Stimulated activated CD4-positive, alpha-beta T cell treated with anti-CD3 and anti-CD28 coated beads, Interleukin-1b, Interleukin-23, amount 100 ng/mL, for 48 hours (primary cell): ENCODE measurements at regions not wholly inside any gene's neighbourhood (a gene's known extent, or its start where the extent isn't known, plus 50 kb on each side); places are given as distances from the start of the nearest gene placed in this dataset.

Experiments used
- DNase-seq: peaks from one replicate; pipeline ENCODE4 v3.0.0-alpha.2; 2020

- no peak for DNase-seq
These were observed 95.8 kb upstream of the ABCA1 start for GRCh38 chr9:105023788-105024187.

DNA sequence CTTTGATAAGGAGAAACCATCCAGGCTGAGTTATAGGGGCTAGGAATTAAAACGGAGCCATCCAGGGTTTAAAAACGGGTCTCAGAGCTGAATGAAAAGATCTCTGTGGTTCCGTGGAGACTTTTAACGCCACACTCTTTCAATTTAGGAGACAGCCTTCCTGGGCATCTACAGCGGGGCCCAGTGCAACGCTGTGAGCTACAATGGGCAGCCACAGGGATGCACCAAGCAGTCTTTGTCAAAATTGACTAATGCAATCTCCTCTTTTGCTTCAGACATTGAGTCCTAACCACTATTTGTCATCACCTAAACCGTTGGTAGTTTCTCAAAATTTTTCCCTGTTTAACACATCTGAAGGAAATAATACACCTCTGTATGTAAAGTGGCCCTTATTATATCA lies 96.6 kb upstream of the ABCA1 start:
- no peak for DNase-seq

DNA sequence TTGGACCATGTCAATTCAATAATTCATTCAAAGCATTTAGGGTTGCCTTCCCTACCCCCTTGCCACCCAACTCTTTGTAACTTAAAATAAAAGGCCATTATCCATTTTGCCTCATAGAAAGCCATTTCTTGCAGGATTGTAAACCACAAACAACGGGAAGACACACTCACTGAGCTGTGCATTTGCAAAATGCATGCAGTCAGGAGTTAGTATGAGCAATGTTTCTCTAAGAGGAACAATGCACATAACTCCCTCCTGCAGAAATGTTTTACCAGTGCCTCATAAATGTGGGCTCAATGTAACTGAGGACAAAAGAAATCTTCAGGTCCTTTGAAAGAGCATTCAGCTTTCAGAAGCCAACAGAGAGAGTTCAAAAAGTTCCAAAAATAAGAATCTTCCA lies 98.5 kb upstream of the ABCA1 start:
- DNase-seq = no peak

- no peak for DNase-seq
These were observed 99.1 kb upstream of the ABCA1 start for GRCh38 chr9:105027084-105027483.

GRCh38 chr9:105030285-105030684 lies 102.3 kb upstream of the ABCA1 start:
- no peak for DNase-seq

- no peak for DNase-seq
These were observed 109.2 kb upstream of the ABCA1 start for GRCh38 chr9:105037139-105037538.

DNA sequence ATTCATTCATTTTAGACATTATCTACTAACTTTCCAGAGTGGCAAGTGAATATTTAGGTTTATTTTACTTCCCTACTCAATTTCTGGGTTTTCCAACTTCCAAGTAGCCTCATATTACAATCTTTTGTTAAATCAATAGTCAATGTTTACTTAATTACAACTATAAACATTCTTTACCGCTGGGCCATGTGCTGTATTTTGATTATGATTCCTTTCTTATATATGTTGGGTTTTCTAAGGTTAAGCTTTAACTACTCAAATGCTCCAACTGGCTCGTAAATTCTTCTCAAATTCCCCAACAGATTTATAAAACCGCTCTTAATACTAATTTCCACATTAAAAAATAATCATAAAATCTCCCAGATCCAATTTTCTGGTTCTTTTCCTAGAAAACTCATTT lies 110.1 kb upstream of the ABCA1 start:
- DNase-seq = no peak

DNA sequence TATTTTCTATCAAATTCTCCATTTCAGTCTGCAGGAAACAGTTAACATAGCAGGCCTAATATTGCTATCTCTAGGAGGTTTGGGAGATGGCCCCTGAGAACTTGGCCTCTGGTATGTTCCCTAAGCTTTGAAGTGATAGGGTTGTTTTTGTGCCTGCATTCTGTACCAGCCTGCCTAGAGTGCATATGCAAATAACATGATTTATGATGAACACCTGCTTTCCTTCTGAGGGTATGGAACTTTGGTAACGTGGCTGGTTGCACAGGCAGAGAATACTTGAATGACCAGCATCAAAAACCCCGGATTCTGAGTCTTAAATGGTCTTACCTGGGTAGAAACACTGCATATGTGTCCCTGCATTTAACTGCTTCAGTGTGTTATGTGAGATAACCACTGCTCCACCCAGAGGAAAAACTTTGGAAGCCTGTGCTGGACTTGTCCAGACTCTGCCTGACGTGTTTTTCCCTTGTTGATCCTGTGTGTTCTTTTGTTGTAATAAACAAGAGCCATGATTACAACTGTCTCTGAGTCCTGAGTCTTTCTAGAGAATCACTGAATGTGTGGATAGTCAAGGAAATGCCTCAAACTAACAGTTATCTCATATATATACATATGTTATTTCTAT lies 111.3 kb upstream of the ABCA1 start:
- DNase-seq = no peak

GRCh38 chr9:105043370-105043936 lies 115.5 kb upstream of the ABCA1 start:
- DNase-seq = no peak

DNA sequence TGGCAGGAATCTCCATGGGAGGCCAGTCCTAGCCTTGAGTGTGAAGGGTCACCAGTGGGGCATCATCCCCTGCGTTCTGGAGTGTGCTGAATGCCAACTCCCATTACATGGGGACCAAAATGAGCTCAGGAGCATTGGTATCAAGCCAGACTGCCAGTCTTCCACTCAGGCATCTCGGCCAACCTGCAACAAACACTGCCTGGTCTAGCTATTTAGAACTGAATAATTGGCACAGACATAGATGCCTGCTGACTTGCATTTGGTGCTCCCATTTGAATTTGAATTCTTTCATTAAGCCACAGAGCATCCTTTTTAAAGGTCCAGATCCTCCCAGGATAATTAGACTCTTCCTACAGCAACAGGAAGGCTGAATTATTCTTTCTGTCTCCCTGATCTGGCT lies 116.6 kb upstream of the ABCA1 start:
- DNase-seq = no peak

GRCh38 chr9:105046907-105047741 lies 119.2 kb upstream of the ABCA1 start:
- no peak for DNase-seq

- DNase-seq = no peak
These were observed 119.7 kb upstream of the ABCA1 start for GRCh38 chr9:105047742-105048041.

DNA sequence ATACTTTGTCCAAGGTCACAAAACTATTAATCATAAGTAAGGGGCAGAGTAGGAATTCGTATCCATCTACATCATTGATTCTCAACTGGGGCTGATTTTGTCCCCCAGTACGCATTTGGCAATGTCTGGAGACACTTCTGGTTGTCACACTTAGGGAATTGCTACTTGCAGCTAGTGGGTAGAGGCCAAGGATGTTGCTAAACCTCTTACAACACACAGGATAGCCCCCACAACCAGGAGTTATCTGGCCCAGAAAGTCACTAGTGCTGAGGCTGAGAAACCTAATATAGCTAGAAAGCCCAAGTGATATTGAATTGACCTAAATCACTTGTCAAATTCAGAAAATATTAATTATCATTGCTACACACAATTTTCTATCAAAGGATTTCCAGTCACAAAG lies 120.4 kb upstream of the ABCA1 start:
- no peak for DNase-seq

- DNase-seq = no peak
These were observed 122.3 kb upstream of the ABCA1 start for GRCh38 chr9:105050296-105050695.

- DNase-seq = no peak
These were observed 123.9 kb upstream of the ABCA1 start for GRCh38 chr9:105051897-105052296.

DNA sequence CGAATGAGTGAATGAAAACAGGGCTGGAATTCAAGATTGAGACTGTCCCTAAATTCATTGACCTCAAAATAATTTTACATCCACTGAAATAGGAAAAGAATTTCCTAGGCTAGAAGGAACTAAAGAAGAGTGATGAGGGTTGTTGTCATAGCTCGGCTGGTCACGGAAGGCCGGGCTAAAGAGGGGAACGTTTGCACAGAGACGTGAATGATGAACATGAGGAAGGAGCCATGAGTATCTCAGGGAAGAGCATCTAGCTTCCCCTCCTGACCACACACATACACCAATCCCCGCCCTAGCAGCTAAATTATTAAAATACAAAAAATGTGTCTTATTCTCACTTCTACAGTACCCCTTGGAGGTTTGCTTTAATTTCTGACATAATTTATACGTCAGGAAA lies 124.4 kb upstream of the ABCA1 start:
- no peak for DNase-seq

DNA sequence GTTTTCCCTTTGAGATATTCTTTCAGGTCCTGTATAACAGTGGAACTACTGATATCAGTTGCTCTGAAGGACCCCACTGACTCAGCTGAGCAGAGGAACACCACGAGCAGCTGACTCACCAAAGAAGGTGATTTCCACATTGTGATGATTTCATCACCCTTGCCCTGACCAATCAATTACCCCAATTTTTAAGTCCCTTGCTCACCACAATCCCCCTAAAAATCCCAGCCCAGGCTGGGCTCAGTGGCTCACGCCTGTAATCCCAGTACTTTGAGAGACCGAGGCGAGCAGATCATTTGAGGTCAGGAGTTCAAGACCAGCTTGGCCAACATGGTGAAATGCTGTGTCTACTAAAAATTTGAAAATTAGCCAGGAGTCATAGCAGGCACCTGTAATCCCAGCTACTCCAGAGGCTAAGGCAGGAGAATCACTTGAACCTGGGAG lies 125.3 kb upstream of the ABCA1 start:
- peak; percentile 84 for DNase-seq

DNA sequence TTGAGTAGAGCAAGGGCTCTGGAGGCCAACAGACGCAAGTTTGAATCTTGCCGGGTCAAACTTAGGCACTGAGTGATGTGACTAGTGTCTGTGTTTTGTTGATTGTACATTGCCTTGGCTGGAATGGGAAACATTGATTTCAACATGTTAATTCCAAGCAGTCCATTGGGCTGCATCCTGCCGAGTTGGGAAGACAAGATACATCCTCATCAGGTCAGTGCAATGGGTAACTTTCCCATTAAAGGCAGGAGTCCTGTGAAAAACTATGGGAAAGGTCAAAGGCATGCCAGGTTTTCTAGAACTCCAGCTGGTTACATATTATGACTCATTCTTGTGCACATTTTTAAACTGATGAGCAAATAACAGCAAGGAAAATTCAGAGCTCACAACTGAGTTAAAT lies 126.5 kb upstream of the ABCA1 start:
- DNase-seq = no peak

- DNase-seq = no peak
These were observed 128.0 kb upstream of the ABCA1 start for GRCh38 chr9:105055917-105056316.

DNA sequence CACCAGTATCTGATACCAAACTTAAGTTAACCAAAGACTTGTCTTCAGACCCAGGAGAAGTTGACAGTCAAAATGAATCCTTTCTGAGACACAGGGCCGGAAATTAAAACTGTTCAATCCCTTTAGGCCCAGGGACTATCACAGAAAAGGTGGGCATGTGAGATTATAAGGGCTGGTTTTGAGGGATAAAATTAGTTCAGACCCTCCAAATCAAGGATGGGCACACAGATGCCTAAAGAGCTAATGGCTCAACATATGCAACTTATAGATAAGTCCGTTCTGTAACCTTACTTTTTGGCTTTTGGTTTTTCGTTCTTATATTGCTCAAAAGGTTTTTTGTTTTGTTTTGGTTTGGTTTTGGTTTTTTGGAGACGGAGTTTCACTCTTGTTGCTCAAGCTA lies 129.6 kb upstream of the ABCA1 start:
- DNase-seq = no peak

DNA sequence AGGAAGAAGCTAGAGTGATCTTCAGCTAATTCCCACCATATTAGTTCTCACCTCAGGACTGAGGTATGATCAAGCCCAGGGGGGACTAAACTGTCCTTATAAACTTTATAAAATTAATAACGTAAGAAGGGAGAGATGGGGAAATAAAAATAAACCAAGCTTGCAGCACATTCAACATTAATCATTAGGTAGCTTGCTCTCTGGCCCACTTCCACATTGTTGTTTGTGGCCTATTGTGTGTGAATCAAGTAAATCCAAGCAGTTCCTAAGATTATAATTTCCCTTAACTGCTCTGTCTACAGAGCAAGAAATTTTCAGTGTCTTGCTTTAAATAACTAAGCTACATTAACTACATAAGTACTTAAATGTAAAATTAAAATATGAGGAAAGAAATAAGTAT lies 131.3 kb upstream of the ABCA1 start:
- no peak for DNase-seq

DNA sequence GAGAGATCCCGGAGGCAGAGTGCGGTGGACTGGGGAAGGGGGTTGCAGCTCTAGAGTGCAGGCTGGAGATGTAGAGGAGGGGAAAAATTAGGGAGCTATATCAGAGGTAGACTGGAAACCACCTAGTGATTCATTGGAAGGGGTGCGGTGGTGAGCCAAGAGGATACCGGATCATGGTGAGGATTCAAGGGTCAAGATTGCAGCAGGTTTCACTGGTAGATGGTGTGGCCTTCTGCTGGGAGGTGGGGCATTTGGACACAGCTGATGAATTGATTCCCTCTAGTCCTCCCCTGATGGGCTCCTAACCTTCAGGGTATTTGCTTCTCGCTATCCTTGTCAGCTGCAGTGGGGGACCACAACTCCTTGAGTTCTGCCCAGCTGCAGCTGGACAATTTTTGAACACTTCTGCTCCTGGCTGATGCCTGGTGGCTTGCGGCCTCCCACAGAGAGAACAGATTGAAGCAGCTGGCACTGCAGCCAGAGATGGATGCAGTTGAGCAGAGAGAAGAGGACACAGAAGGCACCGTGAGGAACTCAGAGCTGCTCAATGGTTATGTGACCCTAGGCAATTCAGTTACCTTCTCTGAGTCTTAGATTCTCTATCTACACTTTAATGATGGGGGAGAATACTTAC lies 134.4 kb upstream of the ABCA1 start:
- DNase-seq = no peak

GRCh38 chr9:105064248-105065097 lies 136.5 kb upstream of the ABCA1 start:
- no peak for DNase-seq
